Ishikawa (cell line): ENCODE measurements at regions not wholly inside any gene's neighbourhood (a gene's known extent, or its start where the extent isn't known, plus 50 kb on each side); places are given as distances from the start of the nearest gene placed in this dataset.

Source experiments
- CREB1 ChIP-seq: IDR thresholded peaks from 2 replicates; pipeline ENCODE4 v1.6.1; 2012; ENCODE audit warnings: low read depth
- EGR1 ChIP-seq: IDR thresholded peaks from 2 replicates; pipeline ENCODE4 v1.6.1; 2012
- EP300 ChIP-seq: IDR thresholded peaks from 2 replicates; pipeline ENCODE4 v1.6.1; 2012; ENCODE audit warnings: borderline replicate concordance
- MAX ChIP-seq: IDR thresholded peaks from 2 replicates; pipeline ENCODE4 v1.6.1; 2012
- NFIC ChIP-seq: IDR thresholded peaks from 2 replicates; pipeline ENCODE4 v1.6.1; 2012
- RAD21 ChIP-seq: IDR thresholded peaks from 2 replicates; pipeline ENCODE4 v1.6.1; 2012; ENCODE audit warnings: low read depth
- REST ChIP-seq: IDR thresholded peaks from 2 replicates; pipeline ENCODE4 v1.6.1; 2012; ENCODE audit warnings: low read depth, mild to moderate bottlenecking
- TAF1 ChIP-seq: IDR thresholded peaks from 2 replicates; pipeline ENCODE4 v1.6.1; 2012; ENCODE audit warnings: low read depth, mild to moderate bottlenecking
- TCF12 ChIP-seq: IDR thresholded peaks from 2 replicates; pipeline ENCODE4 v1.6.1; 2012; ENCODE audit warnings: low read depth

- no peak for TF ChIP-seq REST
- no peak for TF ChIP-seq EGR1
- no peak for TF ChIP-seq TCF12
- no peak for TF ChIP-seq NFIC
- no peak for TF ChIP-seq EP300
- TF ChIP-seq RAD21, result no peak
- no peak for TF ChIP-seq CREB1
- TF ChIP-seq MAX, result no peak
- no peak for TF ChIP-seq TAF1
Observed at GRCh38 chr2:216308576-216308975, 63.7 kb downstream of the MARCHF4 start.
